NCI-H446 treated with DMSO at 0.1 percent for 48 hours (cell line): ENCODE measurements at regions not wholly inside any gene's neighbourhood (a gene's known extent, or its start where the extent isn't known, plus 50 kb on each side); places are given as distances from the start of the nearest gene placed in this dataset.

Source experiments
- DNase-seq: peaks from one replicate; lab custom pipeline; 2025; lab: John Stamatoyannopoulos, UW

DNA sequence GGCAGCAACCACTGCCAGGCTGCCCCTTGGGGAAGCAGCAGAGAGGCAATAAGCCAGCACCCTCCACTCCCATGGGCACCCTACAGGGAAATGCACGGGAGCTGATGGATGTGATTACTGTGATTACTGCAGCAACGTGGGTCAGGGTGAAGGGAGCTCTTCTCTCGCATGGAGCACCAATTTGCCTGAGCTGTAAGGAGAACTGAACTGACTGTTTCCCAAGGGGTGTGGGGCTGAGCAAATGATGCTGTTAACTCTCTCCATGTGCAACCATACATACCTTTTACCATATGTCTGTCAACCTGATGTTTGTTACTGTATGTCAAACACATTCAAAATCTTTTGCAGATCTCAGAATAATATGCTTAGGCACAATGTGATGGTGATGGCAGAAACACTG lies 680.6 kb downstream of the SQOR start:
- no peak for DNase-seq

DNA sequence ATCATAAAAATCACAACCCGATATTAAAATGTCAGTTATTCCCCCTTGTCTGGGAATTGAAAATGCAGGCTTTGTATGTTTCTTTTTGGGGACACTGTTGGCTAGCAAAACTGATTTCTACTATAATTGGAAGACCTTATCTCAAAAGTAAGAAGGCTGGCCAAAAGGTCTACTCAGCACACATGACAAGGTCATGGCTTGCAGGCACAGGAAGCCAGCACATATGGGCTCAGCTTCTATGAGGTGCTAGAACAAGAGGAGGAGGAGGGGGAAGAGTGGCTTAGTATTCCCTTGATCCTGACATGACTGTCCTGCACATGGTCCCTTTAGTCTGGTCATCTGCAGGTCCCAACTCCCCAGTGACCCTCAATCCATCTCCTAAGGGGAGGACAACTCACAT lies 681.2 kb downstream of the SQOR start:
- DNase-seq: no peak

DNA sequence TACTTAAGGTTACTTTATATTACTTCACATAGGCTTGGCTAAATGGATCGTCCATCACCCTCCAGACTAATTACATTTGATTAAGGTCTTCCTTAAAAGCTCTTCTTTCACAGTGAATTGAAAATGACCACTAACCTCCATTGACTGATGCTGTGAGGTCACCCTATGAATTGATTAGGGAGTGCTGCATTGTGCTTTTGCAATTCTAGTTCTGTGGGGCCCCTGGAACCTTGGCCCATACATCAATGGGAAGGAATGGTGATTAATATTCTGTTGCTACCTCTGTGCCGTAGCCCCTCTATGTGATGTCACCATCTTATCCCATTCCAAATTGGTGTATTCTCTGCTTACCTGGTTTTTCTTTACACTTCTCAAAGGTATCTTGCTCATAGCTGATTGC lies 682.2 kb downstream of the SQOR start:
- DNase-seq: no peak

DNA sequence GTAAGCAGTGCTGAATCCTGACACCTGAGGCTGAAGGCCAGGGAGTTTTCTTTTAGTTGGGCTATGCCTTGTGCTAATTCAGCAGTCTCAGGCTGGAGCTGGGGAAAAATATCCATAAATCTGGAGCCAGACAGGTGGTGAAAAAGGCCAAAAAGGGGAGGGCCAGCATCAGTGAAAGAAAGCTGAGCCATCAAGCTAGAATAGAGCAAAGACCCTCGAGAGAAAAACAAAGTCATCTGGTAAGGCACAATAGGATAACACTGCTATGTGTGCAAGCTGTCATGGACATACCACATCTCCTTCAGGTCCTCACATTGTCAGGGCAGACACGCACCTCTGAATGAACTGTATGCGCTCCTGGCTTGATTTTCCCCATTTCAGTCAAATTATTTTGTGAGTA lies 687.9 kb downstream of the SQOR start:
- DNase-seq: no peak

DNA sequence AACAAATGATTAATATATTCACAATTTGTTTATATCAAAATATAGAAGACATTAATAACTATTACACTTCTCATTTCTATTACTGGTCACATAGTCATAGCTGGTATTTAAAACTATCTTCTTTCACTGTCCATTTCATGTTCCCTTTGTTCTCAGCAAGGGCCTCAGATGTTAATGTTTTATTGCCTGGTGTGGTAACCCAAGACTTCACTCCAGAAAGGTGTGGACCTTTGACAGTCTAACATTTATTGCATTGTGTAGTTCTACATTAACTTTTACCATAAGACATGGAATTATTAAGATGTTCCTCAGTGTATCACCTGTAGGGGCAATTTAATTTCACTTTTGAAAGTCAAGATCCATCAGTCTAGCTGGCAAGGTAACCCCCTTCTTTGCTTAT lies 691.3 kb downstream of the SQOR start:
- DNase-seq: no peak

DNA sequence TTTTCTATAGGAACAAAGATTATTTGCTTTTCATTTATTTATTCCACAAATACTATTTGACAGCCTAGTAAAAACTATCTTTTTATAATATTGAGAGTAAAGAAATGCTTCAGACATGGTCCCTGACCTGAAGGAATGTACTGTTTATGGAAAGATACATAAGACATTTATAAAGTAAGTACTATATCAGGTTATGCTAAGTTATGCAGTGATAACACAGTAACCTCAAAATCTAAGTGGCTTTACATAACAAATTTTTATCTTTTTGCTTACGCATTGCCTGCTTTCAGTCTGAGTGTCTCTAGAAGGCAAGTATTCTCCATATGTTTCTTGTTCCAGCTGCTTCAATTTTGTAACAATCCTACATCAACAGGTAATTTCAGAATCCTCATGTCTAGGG lies 694.0 kb downstream of the SQOR start:
- no peak for DNase-seq

DNA sequence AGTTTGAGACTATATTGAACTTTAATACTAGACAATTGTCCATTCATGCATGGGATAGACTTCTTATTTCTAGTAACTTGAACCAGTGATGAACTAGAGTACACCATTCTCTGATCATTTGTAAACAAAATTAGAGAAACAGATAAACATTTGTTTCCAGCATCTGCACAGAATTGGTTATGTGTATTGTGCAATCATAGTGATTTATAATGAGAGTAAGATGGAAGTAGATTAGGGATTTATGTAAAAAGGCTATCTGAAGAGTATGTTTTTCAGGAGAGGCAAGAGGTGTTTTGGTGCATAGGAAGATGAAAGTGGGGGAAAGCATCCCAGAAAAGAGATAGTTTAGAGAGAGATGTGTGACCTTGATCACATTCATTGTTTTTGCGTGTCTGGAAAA lies 695.0 kb downstream of the SQOR start:
- DNase-seq: no peak

DNA sequence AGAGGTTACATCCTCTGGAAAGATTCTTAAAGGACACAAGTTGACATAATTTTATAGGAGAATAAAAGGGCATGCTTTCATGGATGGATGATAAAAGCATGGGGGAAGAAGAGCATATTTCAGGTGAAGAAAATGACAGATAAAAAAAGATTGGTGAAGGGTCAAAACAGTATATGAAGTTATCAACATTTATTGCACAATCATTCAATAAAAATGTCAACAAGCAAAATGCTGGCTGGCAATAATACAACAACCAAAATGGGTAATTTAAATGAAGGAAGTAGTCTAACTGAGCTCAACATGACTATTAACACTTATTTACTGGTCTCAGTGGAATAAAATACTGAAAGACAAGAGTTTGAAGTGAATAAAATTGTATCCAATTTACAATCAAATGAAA lies 696.7 kb downstream of the SQOR start:
- no peak for DNase-seq

DNA sequence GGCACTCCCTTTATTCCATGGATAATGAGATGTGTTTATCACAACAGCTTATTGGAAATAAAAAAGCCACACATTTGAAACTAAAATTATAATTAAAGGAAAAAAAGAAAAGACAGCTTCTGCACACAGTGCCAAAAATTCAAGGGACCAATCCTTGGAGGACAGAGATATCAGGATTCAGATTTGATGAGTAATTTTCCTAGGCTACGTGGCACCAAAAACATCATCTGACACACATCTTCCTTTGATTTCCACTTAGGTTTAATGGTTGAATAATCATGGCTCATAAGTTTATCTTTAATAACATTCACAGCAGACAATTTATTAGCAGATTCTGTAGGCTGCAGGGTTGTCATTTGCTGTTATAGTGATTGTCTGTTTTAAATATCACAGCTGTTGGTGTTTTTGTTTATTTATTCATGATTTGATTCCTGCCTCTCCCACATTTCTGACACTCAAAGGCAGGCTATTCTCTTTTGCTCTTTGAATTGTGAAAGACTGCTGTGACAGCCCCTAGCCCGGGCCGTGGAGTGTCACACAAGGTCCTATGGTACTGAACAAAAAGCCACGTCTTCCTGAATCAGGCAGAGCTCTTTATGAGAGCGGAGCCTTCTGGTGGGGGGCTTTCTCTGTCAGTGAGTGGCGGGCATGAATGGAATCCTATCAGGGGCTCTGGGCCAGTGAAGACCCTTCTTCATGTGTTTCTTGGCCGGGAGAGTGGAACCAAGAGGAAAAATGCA lies 708.5 kb downstream of the SQOR start:
- DNase-seq: no peak

DNA sequence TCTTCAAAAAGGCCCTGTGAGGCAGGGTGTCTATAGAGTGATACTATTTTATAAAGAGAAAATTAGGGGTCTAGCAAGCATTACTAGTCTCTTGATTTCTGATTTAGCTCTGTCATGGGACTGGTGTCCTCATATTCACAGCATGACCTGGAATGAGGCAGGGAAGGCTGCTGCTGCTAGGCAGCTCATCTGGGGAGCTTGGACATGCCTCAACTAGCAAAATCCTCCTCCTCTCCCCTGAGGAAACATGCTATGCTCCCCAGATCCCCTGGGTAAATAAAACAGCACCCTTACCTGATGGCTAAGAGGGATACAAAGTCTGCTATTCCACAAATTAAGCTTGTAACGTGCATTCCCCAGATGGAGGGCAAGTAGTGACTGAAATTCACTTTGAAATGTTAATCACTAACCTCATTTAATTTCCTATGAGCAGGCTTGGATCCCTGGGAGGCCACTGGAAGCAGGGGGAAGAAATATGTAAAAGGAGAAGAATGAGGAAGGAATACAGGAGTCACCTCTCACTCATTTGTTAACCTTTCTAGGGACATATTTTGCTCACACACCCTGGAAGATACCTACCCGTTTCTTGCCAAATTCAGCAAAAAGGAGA lies 709.4 kb downstream of the SQOR start:
- DNase-seq: no peak

DNA sequence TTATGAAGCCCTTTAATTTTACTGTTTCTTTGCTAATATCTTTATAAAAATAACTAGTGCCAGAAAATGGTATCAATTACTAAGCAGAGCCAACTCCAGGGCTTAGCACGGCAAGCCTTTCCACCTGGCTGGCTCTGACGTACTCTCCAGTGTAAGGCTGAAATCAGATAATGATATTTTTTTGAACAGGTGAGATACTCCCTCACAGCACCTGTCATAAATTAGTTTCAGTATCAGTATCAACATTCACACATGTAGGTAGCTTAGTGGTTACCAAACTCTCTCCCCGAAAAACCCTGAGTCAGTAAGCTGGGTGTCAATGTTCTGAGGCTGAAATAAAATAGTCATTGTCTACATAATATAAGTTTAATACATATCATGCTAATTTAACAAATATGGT lies 710.1 kb downstream of the SQOR start:
- no peak for DNase-seq

DNA sequence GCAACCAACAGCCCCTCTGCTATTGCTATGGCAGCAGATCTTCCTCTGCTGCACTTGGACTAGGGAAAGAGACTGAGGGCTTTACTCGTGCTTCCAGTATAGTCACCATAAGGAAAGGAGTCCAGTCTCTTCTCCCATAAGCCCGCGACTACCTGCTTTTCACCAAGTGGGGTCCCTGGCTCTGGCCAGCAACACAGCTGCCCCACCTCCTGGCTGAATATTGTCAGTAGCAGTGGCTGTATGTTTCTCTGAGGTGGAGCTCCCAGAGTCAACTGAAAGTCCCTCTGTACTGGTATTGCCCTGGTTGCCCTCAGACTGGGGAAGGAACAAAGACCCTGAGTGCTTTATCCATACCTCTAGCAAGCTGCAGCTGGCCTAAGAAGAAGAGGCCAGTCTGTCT lies 719.6 kb downstream of the SQOR start:
- no peak for DNase-seq

DNA sequence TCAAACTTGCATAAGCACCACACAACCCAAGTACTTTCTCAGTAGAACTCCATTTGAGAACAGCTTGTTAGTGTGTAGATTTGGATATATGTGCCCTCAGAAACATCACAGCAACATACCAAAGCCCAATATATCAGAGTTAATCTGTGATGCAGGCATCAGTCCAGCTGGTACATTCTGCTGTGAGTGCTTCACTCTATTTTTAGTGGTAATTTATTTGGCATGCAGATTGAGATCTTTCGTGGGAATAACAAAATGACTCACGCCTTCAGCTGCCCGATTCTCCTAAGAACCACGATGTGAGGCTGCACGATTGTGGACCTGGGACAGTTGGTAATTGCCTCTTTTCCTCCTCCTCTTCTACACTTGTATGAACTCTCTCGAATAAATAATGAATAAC lies 730.7 kb downstream of the SQOR start:
- peak; percentile 14 for DNase-seq

DNA sequence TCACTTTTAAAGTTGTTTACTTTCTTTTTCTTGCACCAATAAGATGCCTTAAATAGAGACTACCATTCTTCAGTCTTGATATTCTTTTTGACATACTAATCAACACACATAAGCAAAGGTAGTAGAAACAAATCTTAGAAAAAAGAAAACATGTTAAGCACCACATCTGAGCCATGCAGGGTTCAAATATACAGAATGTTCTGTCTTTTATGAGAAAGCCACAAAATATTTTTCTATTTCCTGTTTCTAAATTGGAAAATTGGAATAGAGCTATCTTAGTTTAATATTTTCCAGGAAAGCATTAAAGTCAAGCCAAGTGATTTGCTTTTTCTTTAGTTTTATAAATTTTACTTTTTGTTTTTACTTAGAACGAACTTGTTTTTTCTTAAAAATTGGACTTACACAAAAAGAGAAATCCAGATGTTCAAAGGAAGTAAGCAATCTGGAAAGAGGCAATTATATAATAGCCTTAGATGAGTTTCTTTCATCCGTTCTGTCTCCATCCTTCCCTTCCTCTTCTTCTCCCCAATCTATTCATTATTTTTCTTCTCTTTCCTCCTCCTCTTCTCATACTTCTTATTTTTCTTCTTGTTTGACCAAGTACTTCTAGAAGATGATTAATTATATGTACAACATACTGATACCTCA lies 731.7 kb downstream of the SQOR start:
- DNase-seq: no peak

DNA sequence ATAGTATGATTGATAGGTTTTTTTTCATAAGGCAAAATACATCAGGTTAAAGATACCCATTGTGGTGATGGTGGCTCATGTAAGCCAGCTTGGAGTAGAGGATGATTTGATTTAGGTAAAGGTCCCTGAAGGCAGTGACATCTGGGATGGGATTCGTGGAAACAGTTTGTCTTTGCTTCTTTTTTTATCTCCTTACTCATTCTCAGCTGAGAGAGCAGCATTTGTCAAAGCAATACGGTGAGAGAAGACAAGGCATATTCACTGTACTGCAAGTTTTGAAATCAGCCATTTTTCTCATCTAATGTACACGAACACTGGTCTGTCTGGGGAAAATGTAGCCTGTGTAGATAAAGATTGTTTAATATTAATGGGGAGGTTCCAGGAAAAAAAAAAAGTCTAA lies 749.1 kb downstream of the SQOR start:
- DNase-seq: no peak

DNA sequence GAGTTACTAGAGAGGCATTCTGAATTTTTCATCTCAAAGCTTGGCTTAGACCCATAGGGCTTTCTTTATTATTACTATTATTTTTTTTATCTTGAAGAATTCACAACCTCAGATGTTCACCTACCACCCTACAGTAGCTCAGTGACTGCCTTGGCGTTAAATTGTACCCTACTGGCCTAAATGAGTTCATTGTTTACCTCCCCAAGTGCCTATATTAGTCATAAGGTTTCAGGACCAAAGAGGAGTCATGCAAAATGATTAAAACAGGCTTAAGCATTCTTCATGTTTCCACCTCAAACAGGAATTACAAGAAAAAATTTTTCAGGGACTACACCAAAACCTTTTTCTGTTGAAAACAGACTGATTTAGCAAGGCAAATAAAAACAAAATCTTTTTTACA lies 751.5 kb downstream of the SQOR start:
- DNase-seq: no peak

DNA sequence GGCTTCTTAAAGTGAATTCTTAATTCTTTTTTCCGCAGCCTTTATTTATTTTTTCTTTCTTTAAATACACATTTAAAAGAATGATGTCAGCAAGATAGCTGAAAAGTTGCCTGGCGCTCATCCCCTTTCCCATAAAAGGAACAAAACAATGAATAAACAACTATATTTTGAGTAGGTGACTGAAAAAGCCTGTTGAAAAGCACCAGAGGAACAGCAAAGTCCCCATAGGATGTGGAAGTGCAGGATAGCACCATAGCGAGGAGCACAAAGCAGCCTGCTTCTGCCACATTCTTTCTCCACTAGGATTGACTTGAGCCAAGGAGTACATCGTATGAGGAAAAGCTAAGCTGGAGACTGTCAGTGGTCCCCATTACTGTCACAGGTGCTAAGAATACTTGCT lies 754.9 kb downstream of the SQOR start:
- no peak for DNase-seq

DNA sequence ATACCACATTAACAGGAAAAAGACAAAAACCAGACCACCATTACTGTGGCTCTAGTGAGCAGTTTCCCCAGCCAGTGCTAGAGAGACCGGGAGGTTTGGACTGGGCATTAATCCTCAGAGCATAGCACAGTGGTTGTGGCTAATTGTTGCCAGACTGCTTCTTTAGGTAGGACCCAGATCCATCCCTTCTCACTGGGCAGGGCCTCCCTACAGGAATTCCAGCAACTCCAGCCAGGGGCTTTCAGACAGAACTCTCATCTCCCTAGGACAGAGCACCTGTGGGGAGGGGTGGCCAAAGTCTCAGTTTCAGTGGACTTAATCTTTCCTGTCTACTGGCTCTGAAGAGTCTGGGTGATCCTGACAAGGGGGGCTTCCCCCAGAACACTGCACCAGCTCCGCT lies 759.6 kb downstream of the SQOR start:
- DNase-seq: no peak

DNA sequence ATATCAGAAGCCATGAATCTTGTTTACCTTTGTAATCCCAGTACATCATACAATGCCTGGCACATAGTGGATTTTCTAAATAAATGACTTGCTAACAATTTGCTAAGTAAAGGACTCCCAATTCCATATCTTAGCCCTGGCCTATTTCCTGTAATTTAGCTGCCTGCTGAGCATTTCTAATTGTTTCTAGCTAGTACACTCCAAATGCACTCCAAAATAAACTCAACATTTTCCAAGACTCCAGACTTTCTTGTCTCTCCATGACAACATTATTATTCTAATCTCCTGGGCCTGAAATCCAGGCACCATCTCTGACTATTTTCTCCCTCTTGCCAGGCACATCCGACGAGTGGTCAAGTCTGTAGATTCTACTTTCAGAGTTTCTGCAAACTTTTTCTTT lies 773.5 kb downstream of the SQOR start:
- DNase-seq: no peak

DNA sequence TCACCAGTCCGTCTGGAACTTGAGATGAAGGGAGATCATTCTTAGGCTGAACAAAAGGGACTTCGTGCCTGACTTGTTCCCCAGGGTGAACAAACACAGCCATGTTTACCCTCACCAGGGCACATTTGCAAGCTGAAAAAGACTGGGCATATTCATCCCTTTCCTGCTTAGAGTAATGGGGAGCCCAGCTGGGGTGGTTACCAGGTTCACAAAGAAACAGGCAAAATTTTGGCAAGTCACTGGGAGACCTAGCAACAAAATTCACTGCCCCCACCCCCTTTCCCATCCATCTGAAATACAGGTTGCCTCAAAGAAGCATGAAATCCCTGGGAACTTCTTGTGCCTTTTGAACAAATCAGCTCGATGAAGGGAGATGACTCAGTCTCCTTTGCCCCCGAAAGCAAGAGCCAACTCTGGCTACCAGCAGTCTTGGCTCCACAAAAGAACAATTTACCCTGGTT lies 775.0 kb downstream of the SQOR start:
- no peak for DNase-seq

DNA sequence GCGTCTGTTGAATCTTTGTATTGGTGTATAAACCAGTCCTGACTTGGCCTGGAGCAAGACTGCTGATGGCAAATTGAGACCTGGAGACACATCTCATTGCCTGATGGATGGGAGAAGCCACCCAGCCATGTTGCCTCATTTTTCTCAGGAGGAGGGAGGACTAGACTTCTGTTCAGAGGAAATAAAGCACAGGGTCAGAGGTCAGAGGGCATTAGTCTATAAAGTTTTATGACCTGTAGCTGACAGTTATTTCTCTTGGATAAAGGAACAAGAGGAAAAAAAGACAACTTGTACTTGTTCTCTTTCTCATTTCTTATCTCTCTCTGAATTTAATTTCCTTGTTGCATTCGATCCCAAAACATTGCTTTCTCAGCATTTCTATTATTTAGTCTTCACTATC lies 775.9 kb downstream of the SQOR start:
- DNase-seq: no peak

DNA sequence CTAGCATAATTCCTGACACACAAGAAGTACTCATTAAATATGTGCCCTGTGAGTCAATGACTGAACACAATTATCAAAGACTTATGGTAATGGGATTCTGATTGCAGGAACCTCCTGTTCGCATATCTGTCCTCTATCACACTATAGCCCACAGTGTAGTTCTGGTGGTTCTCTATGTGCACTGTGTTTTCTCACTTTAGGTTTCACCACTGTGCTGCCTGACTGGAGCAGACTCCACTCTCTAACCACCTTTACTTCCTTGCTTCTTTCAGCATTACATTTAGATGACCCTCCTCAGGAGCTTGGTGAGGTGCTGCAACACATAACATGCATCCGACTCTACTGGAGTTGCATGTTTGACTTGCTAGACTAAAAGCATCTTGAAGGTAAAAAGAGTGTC lies 777.1 kb downstream of the SQOR start:
- DNase-seq: no peak

DNA sequence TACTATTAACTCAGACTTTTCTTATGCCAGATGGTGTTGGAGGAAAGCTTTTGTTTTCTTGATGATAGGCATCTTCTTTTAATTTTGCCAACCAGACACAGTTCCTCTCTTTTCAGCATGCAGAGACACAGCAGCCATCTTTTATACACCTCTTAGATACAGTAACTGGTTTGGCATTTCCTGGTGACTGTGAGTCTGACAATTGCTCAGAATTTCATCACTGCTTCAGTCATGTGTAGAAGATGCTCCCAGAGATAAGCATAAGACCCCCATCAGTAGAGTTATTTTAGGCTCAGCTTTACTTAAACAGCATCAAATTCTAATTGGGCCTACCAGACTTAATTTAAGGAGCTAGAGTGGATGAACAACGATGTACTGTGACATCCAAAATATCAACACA lies 779.0 kb downstream of the SQOR start:
- DNase-seq: no peak

DNA sequence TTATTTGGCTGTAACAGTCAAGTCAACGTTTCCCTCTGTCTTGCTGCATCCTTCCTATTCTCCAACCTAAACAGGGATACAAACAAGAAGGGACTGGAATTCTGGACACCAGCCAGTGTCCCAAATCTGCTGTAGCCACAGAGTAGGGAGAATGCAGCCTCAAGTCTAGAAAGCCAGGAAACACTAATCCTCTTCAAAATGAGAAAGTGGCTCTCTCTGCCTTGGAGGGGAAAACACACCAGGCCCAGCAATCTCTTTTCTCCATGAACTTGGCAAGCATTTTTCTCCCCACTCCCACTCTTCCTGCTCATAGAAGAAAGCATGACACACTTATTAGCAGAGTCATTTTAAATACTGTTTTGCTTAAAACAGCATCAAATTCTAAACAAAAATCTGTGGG lies 781.7 kb downstream of the SQOR start:
- no peak for DNase-seq
